GM23248 (cell line): ENCODE measurements at regions not wholly inside any gene's neighbourhood (a gene's known extent, or its start where the extent isn't known, plus 50 kb on each side); places are given as distances from the start of the nearest gene placed in this dataset.

Experiments
- DNase-seq: peaks from one replicate; pipeline ENCODE4 v3.0.0-alpha.2; 2015
- H2AFZ ChIP-seq: fragments of 200-600 bp; sonication (generic); 2 replicates; pipeline ENCODE4 v1.6.1; 2016; ENCODE audit warnings: antibody characterized with exemption
- H3F3A ChIP-seq: fragments of 200-600 bp; sonication (generic); 2 replicates; pipeline ENCODE4 v1.6.1; 2016; ENCODE audit warnings: mild to moderate bottlenecking, antibody characterized with exemption, mixed run types; ENCODE audit not compliant: insufficient read depth
- H3K27ac ChIP-seq: fragments of 200-600 bp; sonication (generic); 2 replicates; pipeline ENCODE4 v1.5.1; 2016; ENCODE audit warnings: mild to moderate bottlenecking
- H3K27me3 ChIP-seq: fragments of 200-600 bp; sonication (generic); replicated peaks from 2 replicates; pipeline ENCODE4 v1.6.1; 2016; ENCODE audit warnings: mild to moderate bottlenecking; ENCODE audit not compliant: insufficient read depth
- H3K36me3 ChIP-seq: fragments of 200-600 bp; sonication (generic); 2 replicates; pipeline ENCODE4 v1.6.1; 2016; ENCODE audit warnings: low read depth, mild to moderate bottlenecking
- H3K4me1 ChIP-seq: fragments of 200-600 bp; sonication (generic); 2 replicates; pipeline ENCODE4 v1.6.1; 2016; ENCODE audit warnings: mild to moderate bottlenecking; ENCODE audit not compliant: insufficient read depth
- H3K4me2 ChIP-seq: fragments of 200-600 bp; sonication (generic); one replicate; pipeline ENCODE4 v1.6.1; 2016; ENCODE audit warnings: mild to moderate bottlenecking; ENCODE audit not compliant: unreplicated experiment
- H3K4me3 ChIP-seq: fragments of 200-600 bp; sonication (generic); 2 replicates; pipeline ENCODE4 v1.5.1; 2016; ENCODE audit warnings: mild to moderate bottlenecking
- H3K79me2 ChIP-seq: fragments of 200-600 bp; sonication (generic); 2 replicates; pipeline ENCODE4 v1.6.1; 2016; ENCODE audit warnings: mild to moderate bottlenecking; ENCODE audit not compliant: insufficient read depth
- H3K9ac ChIP-seq: fragments of 200-600 bp; sonication (generic); 2 replicates; pipeline ENCODE4 v1.6.1; 2016; ENCODE audit warnings: mild to moderate bottlenecking
- H3K9me2 ChIP-seq: fragments of 200-600 bp; sonication (generic); 2 replicates; pipeline ENCODE4 v1.6.1; 2016; ENCODE audit warnings: mixed run types, mild to moderate bottlenecking, moderate library complexity; ENCODE audit not compliant: insufficient read depth
- H3K9me3 ChIP-seq: fragments of 200-600 bp; sonication (generic); one replicate; pipeline ENCODE4 v1.6.1; 2017; ENCODE audit warnings: low read depth
- H4K20me1 ChIP-seq: fragments of 200-600 bp; sonication (generic); 2 replicates; pipeline ENCODE4 v1.6.0; 2016; ENCODE audit not compliant: insufficient read depth
- EZH2 ChIP-seq: fragments of 200-600 bp; sonication (generic); IDR thresholded peaks from 2 replicates; pipeline ENCODE4 v1.6.1; 2018; ENCODE audit warnings: antibody characterized with exemption, mild to moderate bottlenecking; ENCODE audit not compliant: insufficient read depth, poor library complexity, severe bottlenecking
- EZH2phosphoT487 ChIP-seq: fragments of 200-600 bp; sonication (generic); IDR thresholded peaks from 2 replicates; pipeline ENCODE4 v1.6.1; 2018; ENCODE audit warnings: antibody characterized with exemption, moderate library complexity, mild to moderate bottlenecking, low read depth; ENCODE audit not compliant: insufficient read depth
- WGBS, 2 experiments: methylation state at CpG; one replicate each; pipeline ENCODE4 v1.1.6; 2015 to 2017; ENCODE audit warnings: low lambda C conversion rate in 2 of 2, low coverage in 1 of 2; ENCODE audit errors: missing lambda C conversion rate in 2 of 2; 5-methylcytosine and 5-hydroxymethylcytosine counted together
- in situ Hi-C: fragments of 300-500 bp; cut with MboI; formaldehyde crosslinking; loops from 2 replicates; pipeline ENCODE4 v1.15.0; 2020

- Histone ChIP-seq H2AFZ (no peak overlapping the region), H3K36me3 (no peaks in the 10 kb centered on the region), H3F3A (no peaks in the 10 kb centered on the region), H4K20me1 (no peaks in the 10 kb centered on the region), H3K9me2 (no peaks in the 10 kb centered on the region), H3K79me2 (no peaks in the 10 kb centered on the region), H3K4me1 (no peaks in the 10 kb centered on the region), H3K4me2 (no peak overlapping the region), H3K9ac (no peak overlapping the region), H3K27me3 (no peaks in the 10 kb centered on the region), H3K27ac (no peak overlapping the region), H3K4me3 (no peak overlapping the region), H3K9me3 (no peaks in the 10 kb centered on the region)
- in situ Hi-C loops = no loop called here
- DNase-seq = no peak
- WGBS, 2 experiments = 15 to 18% methylated on average over 4 of the region's 4 CpGs
- TF ChIP-seq EZH2 (no peak), EZH2phosphoT487 (no peak)
Observed at GRCh38 chr1:38207906-38208305, 161.3 kb upstream of the POU3F1 start.

- no peak for TF ChIP-seq EZH2
- TF ChIP-seq EZH2phosphoT487 = no peak
- H3K4me3 ChIP-seq = no peak overlapping the region
Observed at GRCh38 chr1:38207275-38207674, 160.7 kb upstream of the POU3F1 start.

GRCh38 chr1:38204698-38205097, 158.1 kb upstream of the POU3F1 start:
- DNase-seq = no peak
- no peaks in the 10 kb centered on the region for H3K4me1 ChIP-seq
- no peak overlapping the region for H3K27ac ChIP-seq

More at GRCh38 chr1:38207275-38207674, 160.7 kb upstream of the POU3F1 start:
- Histone ChIP-seq H3K9me2 (no peaks in the 10 kb centered on the region), H3K79me2 (no peaks in the 10 kb centered on the region), H4K20me1 (no peaks in the 10 kb centered on the region), H3K36me3 (no peaks in the 10 kb centered on the region), H3K27me3 (no peaks in the 10 kb centered on the region), H3K4me1 (no peaks in the 10 kb centered on the region), H3K9me3 (no peaks in the 10 kb centered on the region), H2AFZ (no peak overlapping the region), H3K9ac (no peak overlapping the region), H3F3A (no peaks in the 10 kb centered on the region), H3K4me2 (no peak overlapping the region), H3K27ac (no peak overlapping the region)
- DNase-seq = no peak
- 35 to 38% methylated on average over 10 to 13 of the region's 15 CpGs for WGBS, 2 experiments
- in situ Hi-C loops = no loop called here

GRCh38 chr1:38203441-38203840, 156.8 kb upstream of the POU3F1 start:
- Histone ChIP-seq H3K4me3 (no peak overlapping the region), H3F3A (no peaks in the 10 kb centered on the region), H2AFZ (no peak overlapping the region), H3K4me1 (no peaks in the 10 kb centered on the region), H3K79me2 (no peaks in the 10 kb centered on the region), H3K9ac (no peak overlapping the region), H3K9me3 (no peaks in the 10 kb centered on the region), H3K4me2 (no peak overlapping the region), H3K27me3 (no peaks in the 10 kb centered on the region), H3K27ac (no peak overlapping the region), H3K36me3 (no peaks in the 10 kb centered on the region), H3K9me2 (no peaks in the 10 kb centered on the region), H4K20me1 (no peaks in the 10 kb centered on the region)
- in situ Hi-C loops = no loop called here
- TF ChIP-seq EZH2 (no peak), EZH2phosphoT487 (no peak)
- DNase-seq = no peak
- WGBS, 2 experiments = 7 to 13% methylated on average over 4 of the region's 4 CpGs

More at GRCh38 chr1:38204698-38205097, 158.1 kb upstream of the POU3F1 start:
- no peaks in the 10 kb centered on the region for H3K27me3 ChIP-seq
- no peaks in the 10 kb centered on the region for H3K79me2 ChIP-seq
- H4K20me1 ChIP-seq = no peaks in the 10 kb centered on the region
- H3K4me2 ChIP-seq = no peak overlapping the region
- no peaks in the 10 kb centered on the region for H3F3A ChIP-seq
- H3K9me2 ChIP-seq = no peaks in the 10 kb centered on the region
- H3K9me3 ChIP-seq = no peaks in the 10 kb centered on the region
- 6 to 8% methylated on average over 3 of the region's 3 CpGs for WGBS, 2 experiments
- no peak for TF ChIP-seq EZH2phosphoT487
- no peak for TF ChIP-seq EZH2
- no peak overlapping the region for H3K4me3 ChIP-seq
- no peak overlapping the region for H2AFZ ChIP-seq
- in situ Hi-C loops = no loop called here
- H3K36me3 ChIP-seq = no peaks in the 10 kb centered on the region
- H3K9ac ChIP-seq = no peak overlapping the region

- Histone ChIP-seq H3K36me3 (no peaks in the 10 kb centered on the region), H3K9me3 (no peaks in the 10 kb centered on the region), H3K27me3 (no peaks in the 10 kb centered on the region), H2AFZ (no peak overlapping the region), H3K79me2 (no peaks in the 10 kb centered on the region), H4K20me1 (no peaks in the 10 kb centered on the region), H3K4me1 (no peaks in the 10 kb centered on the region), H3K4me2 (no peak overlapping the region), H3K9ac (no peak overlapping the region), H3K27ac (no peak overlapping the region), H3K9me2 (no peaks in the 10 kb centered on the region), H3F3A (no peaks in the 10 kb centered on the region), H3K4me3 (no peak overlapping the region)
- in situ Hi-C loops = no loop called here
- TF ChIP-seq EZH2 = no peak
- WGBS, 2 experiments = 12 to 15% methylated on average over 1 of the region's 1 CpG
- DNase-seq = no peak
Observed at GRCh38 chr1:38201431-38201830, 154.8 kb upstream of the POU3F1 start.
